ENCODE measurements at regions not wholly inside any gene's neighbourhood (a gene's known extent, or its start where the extent isn't known, plus 50 kb on each side); places are given as distances from the start of the nearest gene placed in this dataset.

DNA sequence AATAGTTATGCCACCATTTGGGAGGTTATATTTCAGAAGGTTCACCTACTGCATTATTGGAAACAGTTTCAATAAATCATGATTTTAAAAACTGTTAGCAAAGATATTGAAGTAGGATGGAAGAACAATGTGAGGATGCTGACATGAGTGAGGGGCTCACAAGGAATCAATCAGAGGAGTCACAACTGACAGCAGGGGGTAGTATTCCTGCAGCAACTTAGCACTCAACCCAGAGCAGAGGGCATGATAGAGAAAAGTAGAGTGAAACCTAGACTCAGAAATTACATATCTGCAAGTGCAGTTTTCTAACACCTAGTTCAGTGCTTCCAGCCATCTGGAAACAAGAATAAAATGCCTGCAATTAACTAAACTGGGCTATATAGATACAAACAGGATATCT is 772.5 kb upstream of the USP15 start:
- Histone ChIP-seq H3K4me3 (no peak overlapping the region), H3K9me3 (peaks cover 0 to under 1% (median 0%) of the 10 kb centered on the region in 3 donors), H3K4me1 (no peaks in the 10 kb centered on the region), H3K27ac (no peak overlapping the region), H3K27me3 (no peaks in the 10 kb centered on the region), H3K36me3 (no peaks in the 10 kb centered on the region)
- intact Hi-C loops (cut with DNase I), result no loop called here
- no peak for DNase-seq
- TF ChIP-seq POLR2A (IDR thresholded peaks at IDR 0.05), result no peak
- TF ChIP-seq, protein P1, sequence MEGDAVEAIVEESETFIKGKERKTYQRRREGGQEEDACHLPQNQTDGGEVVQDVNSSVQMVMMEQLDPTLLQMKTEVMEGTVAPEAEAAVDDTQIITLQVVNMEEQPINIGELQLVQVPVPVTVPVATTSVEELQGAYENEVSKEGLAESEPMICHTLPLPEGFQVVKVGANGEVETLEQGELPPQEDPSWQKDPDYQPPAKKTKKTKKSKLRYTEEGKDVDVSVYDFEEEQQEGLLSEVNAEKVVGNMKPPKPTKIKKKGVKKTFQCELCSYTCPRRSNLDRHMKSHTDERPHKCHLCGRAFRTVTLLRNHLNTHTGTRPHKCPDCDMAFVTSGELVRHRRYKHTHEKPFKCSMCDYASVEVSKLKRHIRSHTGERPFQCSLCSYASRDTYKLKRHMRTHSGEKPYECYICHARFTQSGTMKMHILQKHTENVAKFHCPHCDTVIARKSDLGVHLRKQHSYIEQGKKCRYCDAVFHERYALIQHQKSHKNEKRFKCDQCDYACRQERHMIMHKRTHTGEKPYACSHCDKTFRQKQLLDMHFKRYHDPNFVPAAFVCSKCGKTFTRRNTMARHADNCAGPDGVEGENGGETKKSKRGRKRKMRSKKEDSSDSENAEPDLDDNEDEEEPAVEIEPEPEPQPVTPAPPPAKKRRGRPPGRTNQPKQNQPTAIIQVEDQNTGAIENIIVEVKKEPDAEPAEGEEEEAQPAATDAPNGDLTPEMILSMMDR (IDR thresholded peaks at IDR 0.05), result no peak

DNA sequence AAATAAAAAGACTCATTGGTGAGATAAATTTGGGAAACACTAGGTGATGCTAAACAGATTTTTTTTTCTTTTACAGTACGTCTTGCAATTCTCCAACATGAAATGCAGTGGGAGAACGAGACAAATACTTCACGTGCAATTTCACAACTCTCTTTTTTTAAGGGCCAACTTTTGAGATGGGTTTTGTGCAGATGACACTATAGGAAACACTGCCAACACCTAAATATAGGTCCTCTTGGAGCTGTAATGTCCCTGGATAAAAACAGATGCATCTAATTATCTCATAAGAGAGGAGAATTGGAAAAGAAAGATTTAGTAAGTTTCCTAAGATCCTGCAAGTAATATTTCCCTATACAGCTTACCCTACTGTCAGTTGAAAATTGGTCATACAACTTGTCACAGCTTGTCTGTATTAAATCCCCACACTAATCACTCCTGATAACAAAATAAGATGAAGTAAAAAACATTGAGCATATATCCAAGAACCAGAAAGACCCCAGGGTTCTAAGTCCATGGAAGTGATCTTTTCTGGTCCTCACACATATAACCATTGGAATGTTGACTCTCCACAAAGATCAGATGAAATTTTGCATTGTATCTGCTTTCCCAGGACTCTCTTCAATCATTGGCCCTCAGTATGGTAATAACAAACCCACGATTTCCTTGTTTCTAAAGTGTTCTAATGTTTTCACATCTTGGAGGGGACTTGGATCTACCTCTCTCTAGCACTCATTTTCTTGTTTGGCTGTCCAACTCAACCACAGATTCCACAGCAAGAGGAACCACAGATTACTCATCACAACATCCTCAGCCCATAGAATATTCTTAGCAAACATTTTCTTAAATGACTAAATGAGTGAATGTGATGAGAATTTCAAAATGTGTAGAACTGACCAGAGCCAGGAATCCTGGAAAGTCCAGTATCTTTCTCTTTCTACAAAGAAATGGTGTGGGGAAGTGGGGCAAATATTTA is 769.4 kb upstream of the USP15 start:
- H3K36me3 ChIP-seq, result no peaks in the 10 kb centered on the region
- no peak for DNase-seq
- H3K4me1 ChIP-seq, result no peaks in the 10 kb centered on the region
- no peak for TF ChIP-seq POLR2A (IDR thresholded peaks at IDR 0.05)
- TF ChIP-seq, protein P1 (IDR thresholded peaks at IDR 0.05), result no peak
- no peak overlapping the region for H3K27ac ChIP-seq
- H3K27me3 ChIP-seq, result no peaks in the 10 kb centered on the region
- intact Hi-C loops (cut with DNase I), result no loop called here
- H3K9me3 ChIP-seq, result no peaks in the 10 kb centered on the region
- no peak overlapping the region for H3K4me3 ChIP-seq
- 36 to 51% methylated on average over 4 of the region's 4 CpGs for WGBS, 2 donors

DNA sequence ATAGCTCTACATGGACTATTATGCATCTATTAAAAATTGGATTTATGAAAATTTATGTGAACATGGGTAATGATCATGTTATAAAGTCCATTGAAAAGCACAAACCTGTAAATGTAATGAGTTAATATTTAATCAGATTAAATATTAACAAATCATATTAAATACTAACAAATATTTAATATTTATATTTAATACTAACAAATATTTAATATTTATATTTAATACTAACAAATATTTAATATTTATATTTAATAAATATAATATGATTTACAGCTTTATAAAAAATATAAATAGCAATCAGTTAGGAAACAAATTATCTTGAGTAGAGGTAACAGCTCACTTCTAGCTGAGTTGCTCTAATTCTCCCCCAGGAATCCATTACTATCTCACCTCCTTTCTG is 758.0 kb upstream of the USP15 start:
- Histone ChIP-seq H3K4me1 (no peaks in the 10 kb centered on the region), H3K27ac (no peak overlapping the region), H3K9me3 (no peaks in the 10 kb centered on the region), H3K36me3 (no peaks in the 10 kb centered on the region), H3K4me3 (no peak overlapping the region), H3K27me3 (no peaks in the 10 kb centered on the region)
- TF ChIP-seq, protein P1 (IDR thresholded peaks at IDR 0.05), result no peak
- no peak for TF ChIP-seq POLR2A (IDR thresholded peaks at IDR 0.05)
- intact Hi-C loops (cut with DNase I), result no loop called here
- no peak for DNase-seq

DNA sequence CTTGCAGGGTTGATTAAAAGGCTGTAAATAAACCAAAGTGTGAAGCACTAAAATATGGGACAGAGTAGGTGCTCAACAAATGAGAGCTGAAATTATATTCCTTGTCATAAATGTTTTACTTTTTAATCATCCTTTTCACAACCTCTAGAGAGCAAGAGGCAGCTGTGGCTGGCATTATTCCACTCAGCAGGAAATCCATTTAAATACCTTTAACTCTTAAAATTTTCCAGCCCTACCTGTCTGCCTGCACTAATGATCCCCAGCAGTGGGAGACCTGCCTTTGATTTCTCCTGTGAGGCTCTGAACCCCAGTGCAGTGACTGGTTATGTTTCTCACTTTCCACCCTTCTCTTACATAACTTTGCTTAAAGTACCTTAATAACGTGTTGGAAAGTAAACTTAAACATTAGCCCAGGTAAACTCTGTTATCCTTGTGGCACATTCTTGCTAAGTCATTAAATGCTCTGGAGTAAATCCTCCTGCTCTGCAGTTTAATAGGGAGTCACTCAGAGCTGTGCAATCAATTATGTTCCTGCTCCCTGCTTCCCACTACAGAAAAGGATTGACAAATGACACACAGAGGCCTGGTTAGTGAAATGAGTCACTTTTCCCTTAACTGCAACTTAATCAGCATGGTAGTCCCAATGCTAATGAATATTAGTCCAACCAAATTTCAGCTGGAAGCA is 755.7 kb upstream of the USP15 start:
- DNase-seq, result no peak
- H3K27ac ChIP-seq, result no peak overlapping the region
- 8 to 30% methylated on average over 1 of the region's 1 CpG for WGBS, 2 donors

More for the DNA sequence above, 755.7 kb upstream of the USP15 start:
- no peak for TF ChIP-seq POLR2A (IDR thresholded peaks at IDR 0.05)
- TF ChIP-seq, protein P1 (IDR thresholded peaks at IDR 0.05), result no peak
- Histone ChIP-seq H3K36me3 (no peaks in the 10 kb centered on the region), H3K4me3 (no peak overlapping the region), H3K9me3 (no peaks in the 10 kb centered on the region), H3K27me3 (no peaks in the 10 kb centered on the region), H3K4me1 (no peaks in the 10 kb centered on the region)
- intact Hi-C loops (cut with DNase I), result no loop called here
